PFSK-1 (cell line): ENCODE measurements at regions not wholly inside any gene's neighbourhood (a gene's known extent, or its start where the extent isn't known, plus 50 kb on each side); places are given as distances from the start of the nearest gene placed in this dataset.

ENCODE experiments used
- FOXP2 ChIP-seq: optimal IDR thresholded peaks from 2 replicates; pipeline ENCODE3; 2011; ENCODE audit warnings: borderline replicate concordance, control low read depth, inconsistent platforms; ENCODE audit not compliant: insufficient read depth; ENCODE audit errors: extremely low read length, extremely low read depth
- POLR2AphosphoS5 ChIP-seq: IDR thresholded peaks from 2 replicates; pipeline ENCODE4 v1.6.1; 2012; ENCODE audit warnings: low read depth, mild to moderate bottlenecking, control low read depth, low read length, moderate library complexity
- REST ChIP-seq, 2 experiments: IDR thresholded peaks; 2 replicates each; pipeline versions ENCODE4 v1.6.1 to v1.8.0; 2011 to 2012; ENCODE audit warnings: low read depth in 2 of 2, low read length in 2 of 2, control low read depth in 1 of 2, inconsistent platforms in 1 of 2, mild to moderate bottlenecking in 1 of 2, moderate library complexity in 1 of 2; ENCODE audit not compliant: insufficient read depth in 1 of 2
- SIN3A ChIP-seq: IDR thresholded peaks from 2 replicates; pipeline ENCODE4 v1.6.1; 2012; ENCODE audit warnings: mild to moderate bottlenecking, low read length, moderate library complexity, borderline replicate concordance; ENCODE audit not compliant: insufficient read depth
- TAF1 ChIP-seq: IDR thresholded peaks from 2 replicates; pipeline ENCODE4 v1.6.1; 2012; ENCODE audit warnings: low read length, control low read depth, borderline replicate concordance; ENCODE audit not compliant: insufficient read depth

DNA sequence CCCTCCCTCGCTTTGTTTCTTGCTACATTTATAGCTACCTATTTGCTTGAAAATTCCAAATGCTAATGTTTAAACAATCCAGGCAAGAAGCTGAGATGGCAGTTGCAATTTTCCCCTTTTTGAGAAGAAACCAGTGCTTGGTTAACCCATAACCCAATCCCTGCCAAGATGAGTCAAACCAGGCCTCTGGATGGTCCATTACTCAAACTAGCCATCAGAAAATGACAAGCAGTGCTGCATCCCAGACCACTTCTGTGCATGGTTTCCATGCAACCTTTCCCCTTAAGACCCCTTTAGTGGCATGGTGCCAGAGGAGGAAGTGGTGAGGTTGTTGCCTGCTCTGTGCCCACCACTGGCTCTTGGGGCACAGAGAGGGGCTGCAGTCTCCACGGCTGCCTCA, 131.2 kb upstream of the RMP24 start:
- no peak for TF ChIP-seq POLR2AphosphoS5
- no peak for TF ChIP-seq SIN3A
- TF ChIP-seq TAF1 = no peak
- TF ChIP-seq REST (IDR thresholded peaks at IDR 0.05; ENCODE audit: insufficient read depth in 1 of 2, low read depth in 2 of 2, low read length in 2 of 2) = no peak
- no peak for TF ChIP-seq FOXP2
